ENCODE measurements at regions not wholly inside any gene's neighbourhood (a gene's known extent, or its start where the extent isn't known, plus 50 kb on each side); places are given as distances from the start of the nearest gene placed in this dataset.

DNA sequence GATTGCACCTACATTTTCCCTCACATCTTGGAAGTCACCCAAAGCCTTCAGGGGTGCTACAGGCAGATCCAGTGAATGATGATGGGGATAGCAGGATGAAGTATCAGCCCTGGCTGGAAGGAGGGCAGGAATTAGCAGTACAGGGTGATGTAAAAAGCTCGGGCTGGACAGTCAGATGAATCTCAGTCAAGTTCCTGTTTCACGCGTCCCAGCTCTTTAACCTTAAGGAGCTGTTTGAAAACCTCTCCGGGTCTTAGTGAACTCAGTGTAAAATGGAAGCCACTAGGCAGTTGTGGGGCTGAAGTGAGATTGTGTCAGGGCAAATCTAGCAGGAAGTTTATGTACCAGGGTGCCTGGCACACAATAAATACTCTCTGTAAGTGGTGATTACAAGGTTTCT is 166.4 kb upstream of the PROK2 start:
- Histone ChIP-seq H2AK5ac (ENCODE audit: insufficient read length, low read length) (no peak overlapping the region), H3K4ac (ENCODE audit: low read depth, low read length) (no peak overlapping the region), H4K5ac (ENCODE audit: insufficient read length, low read depth, low read length) (no peak overlapping the region), H3K56ac (ENCODE audit: insufficient read length, low read depth, low read length) (no peak overlapping the region), H2BK20ac (ENCODE audit: low read depth, low read length, poor library complexity, severe bottlenecking) (no peak overlapping the region), H2AFZ (ENCODE audit: low read length) (no peak overlapping the region), H3K23me2 (ENCODE audit: insufficient read length, low read depth, low read length, poor library complexity, severe bottlenecking) (no peaks in the 10 kb centered on the region), H3K4me2 (ENCODE audit: insufficient read depth, insufficient read length, low read length) (no peak overlapping the region), H3K9ac (ENCODE audit: extremely low read depth, insufficient read length, low read length) (no peak overlapping the region), H2BK5ac (ENCODE audit: insufficient read length, low read length) (no peak overlapping the region), H3K27me3 (ENCODE audit: insufficient read depth, low read length) (no peaks in the 10 kb centered on the region), H3K4me1 (ENCODE audit: insufficient read depth, low read length) (peaks cover 7% of the 10 kb centered on the region; the same call in 1 of the 2 replicates), H3K18ac (ENCODE audit: insufficient read length, low read depth, low read length) (no peak overlapping the region), H2BK12ac (ENCODE audit: insufficient read length, low read depth, low read length) (no peak overlapping the region), H3T11ph (ENCODE audit: low read length) (no peak overlapping the region), H2BK15ac (ENCODE audit: low read depth, low read length) (no peak overlapping the region), H2BK120ac (ENCODE audit: low read depth, low read length, poor library complexity, severe bottlenecking) (no peak overlapping the region), H3K23ac (ENCODE audit: insufficient read length, low read depth, low read length) (no peak overlapping the region), H3K9me3 (ENCODE audit: control insufficient read depth, low read depth, low read length) (no peaks in the 10 kb centered on the region), H3K79me2 (ENCODE audit: insufficient read depth, low read length) (no peaks in the 10 kb centered on the region), H4K8ac (replicated peaks; ENCODE audit: insufficient read length, low read depth, low read length) (no peak overlapping the region), H3K27ac (ENCODE audit: insufficient read length, low read depth, low read length) (no peak overlapping the region), H4K20me1 (ENCODE audit: control insufficient read depth, insufficient read depth, insufficient read length) (no peaks in the 10 kb centered on the region), H4K91ac (ENCODE audit: insufficient read length, low read depth, low read length) (no peak overlapping the region), H3K14ac (ENCODE audit: insufficient read depth, low read length) (no peak overlapping the region), H3K79me1 (ENCODE audit: insufficient read depth, low read depth, low read length, poor library complexity, severe bottlenecking) (no peaks in the 10 kb centered on the region)
- Mint-ChIP-seq H3K27me3 (ENCODE audit: low read depth) (peaks cover 8% of the 10 kb centered on the region), H3K9me3 (no peaks in the 10 kb centered on the region), H3K4me1 (peaks cover 12 to 13% of the 10 kb centered on the region in 2 experiments), H3K4me3 (no peak overlapping the region), H3K36me3 (ENCODE audit: insufficient read depth in 1 of 3, low read depth in 3 of 3) (no peaks in the 10 kb centered on the region), H3K27ac (no peak overlapping the region)
- WGBS (ENCODE audit: extremely low coverage, insufficient read length, low lambda C conversion rate): no CpG with 5 or more reads among the region's 4 CpGs
- no peak for TF ChIP-seq CTCF (conservative IDR thresholded peaks at IDR 0.05)
- DNase-seq: no peak

All from H9 (cell line).